Endodermal cell (in vitro differentiated cells): ENCODE measurements at regions not wholly inside any gene's neighbourhood (a gene's known extent, or its start where the extent isn't known, plus 50 kb on each side); places are given as distances from the start of the nearest gene placed in this dataset.
A peak's percentile ranks its signal among the peaks of the same experiment; 100 is the strongest.

Experiments
- DNase-seq: peaks from one replicate; pipeline ENCODE4 v3.0.0-alpha.2; 2017
- H3K27ac ChIP-seq: 2 replicates; pipeline ENCODE4 v1.5.1; 2013; ENCODE audit warnings: mild to moderate bottlenecking, low read depth, low read length, moderate library complexity
- H3K27me3 ChIP-seq: 2 replicates; pipeline ENCODE4 v1.6.1; 2013; ENCODE audit warnings: mild to moderate bottlenecking, low read length, moderate library complexity; ENCODE audit not compliant: insufficient read depth, control insufficient read depth, poor library complexity, severe bottlenecking
- H3K36me3 ChIP-seq: 2 replicates; pipeline ENCODE4 v1.7.0; 2013; ENCODE audit warnings: mild to moderate bottlenecking, low read length, moderate library complexity; ENCODE audit not compliant: control insufficient read depth, insufficient read depth
- H3K4me1 ChIP-seq: one replicate; pipeline ENCODE4 v1.7.0; 2013; ENCODE audit warnings: low read length; ENCODE audit not compliant: control insufficient read depth, insufficient read depth
- H3K4me3 ChIP-seq: 2 replicates; pipeline ENCODE4 v1.5.1; 2013; ENCODE audit warnings: mild to moderate bottlenecking, low read length, moderate library complexity
- H3K9ac ChIP-seq: 2 replicates; pipeline ENCODE4 v1.6.1; 2013; ENCODE audit warnings: mild to moderate bottlenecking, low read length, moderate library complexity; ENCODE audit not compliant: poor library complexity, severe bottlenecking; ENCODE audit errors: extremely low read depth
- H3K9me3 ChIP-seq: 2 replicates; pipeline ENCODE4 v1.6.1; 2013; ENCODE audit warnings: mild to moderate bottlenecking, low read length, moderate library complexity; ENCODE audit not compliant: control insufficient read depth
- H3K27ac Mint-ChIP-seq: 2 replicates; pipeline ENCODE4 v1.8.0; 2020; ENCODE audit warnings: mixed read lengths
- H3K27me3 Mint-ChIP-seq: 2 replicates; pipeline ENCODE4 v1.8.0; 2021; ENCODE audit warnings: mild to moderate bottlenecking, mixed read lengths; ENCODE audit not compliant: insufficient read depth
- H3K36me3 Mint-ChIP-seq: 2 replicates; pipeline ENCODE4 v1.8.0; 2020; ENCODE audit warnings: low read depth, mixed read lengths
- H3K4me1 Mint-ChIP-seq: 2 replicates; pipeline ENCODE4 v1.8.0; 2020; ENCODE audit warnings: mixed read lengths
- H3K4me3 Mint-ChIP-seq: 2 replicates; pipeline ENCODE4 v1.8.0; 2020; ENCODE audit warnings: mild to moderate bottlenecking, moderate library complexity, mixed read lengths
- H3K9me3 Mint-ChIP-seq: 2 replicates; pipeline ENCODE4 v1.8.0; 2020; ENCODE audit warnings: mild to moderate bottlenecking, mixed read lengths
- WGBS, 2 experiments: methylation state at CpG; one replicate each; pipeline versions ENCODE4 v1.1.5 to v1.1.7; 2013; ENCODE audit warnings: missing lambda C conversion rate in 2 of 2, mixed read lengths in 1 of 2; ENCODE audit not compliant: insufficient coverage in 1 of 2, insufficient read length in 1 of 2; 5-methylcytosine and 5-hydroxymethylcytosine counted together
- TF ChIP-seq, protein P1 (sequence below): fragments of 200-600 bp; sonication (generic); conservative IDR thresholded peaks from 2 replicates; pipeline ENCODE4 v1.5.0; 2021; ENCODE audit warnings: antibody characterized with exemption, mild to moderate bottlenecking

DNA sequence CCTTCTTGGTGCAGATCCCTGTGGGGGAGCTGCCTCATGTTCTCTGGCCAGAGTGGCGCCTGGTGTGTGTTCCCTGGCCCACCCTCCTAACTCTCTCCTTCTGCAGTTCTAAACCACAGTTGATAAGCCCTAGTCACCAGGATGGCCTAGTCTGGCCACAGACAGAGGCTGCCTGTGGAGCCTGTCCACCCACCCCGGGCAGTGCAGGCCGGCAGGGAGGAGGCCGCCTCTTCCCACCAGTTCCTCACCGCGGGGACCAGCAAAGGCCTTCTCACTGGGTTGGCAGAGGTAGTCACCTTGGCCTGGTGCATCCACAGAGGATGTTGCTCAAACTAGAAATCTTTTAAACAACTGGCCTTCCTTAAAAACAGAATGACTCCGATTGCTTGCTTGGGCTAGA, 276.4 kb upstream of the TTC14 start:
- 93% methylated on average over 7 of the region's 7 CpGs; no CpG with 5 or more reads in 1 of the 2 experiments for WGBS, 2 experiments
- H3K27me3 Mint-ChIP-seq, result no peaks in the 10 kb centered on the region
- TF ChIP-seq, protein P1, sequence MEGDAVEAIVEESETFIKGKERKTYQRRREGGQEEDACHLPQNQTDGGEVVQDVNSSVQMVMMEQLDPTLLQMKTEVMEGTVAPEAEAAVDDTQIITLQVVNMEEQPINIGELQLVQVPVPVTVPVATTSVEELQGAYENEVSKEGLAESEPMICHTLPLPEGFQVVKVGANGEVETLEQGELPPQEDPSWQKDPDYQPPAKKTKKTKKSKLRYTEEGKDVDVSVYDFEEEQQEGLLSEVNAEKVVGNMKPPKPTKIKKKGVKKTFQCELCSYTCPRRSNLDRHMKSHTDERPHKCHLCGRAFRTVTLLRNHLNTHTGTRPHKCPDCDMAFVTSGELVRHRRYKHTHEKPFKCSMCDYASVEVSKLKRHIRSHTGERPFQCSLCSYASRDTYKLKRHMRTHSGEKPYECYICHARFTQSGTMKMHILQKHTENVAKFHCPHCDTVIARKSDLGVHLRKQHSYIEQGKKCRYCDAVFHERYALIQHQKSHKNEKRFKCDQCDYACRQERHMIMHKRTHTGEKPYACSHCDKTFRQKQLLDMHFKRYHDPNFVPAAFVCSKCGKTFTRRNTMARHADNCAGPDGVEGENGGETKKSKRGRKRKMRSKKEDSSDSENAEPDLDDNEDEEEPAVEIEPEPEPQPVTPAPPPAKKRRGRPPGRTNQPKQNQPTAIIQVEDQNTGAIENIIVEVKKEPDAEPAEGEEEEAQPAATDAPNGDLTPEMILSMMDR, result no peak
- Histone ChIP-seq H3K27ac (no peak overlapping the region), H3K4me1 (peaks cover 11% of the 10 kb centered on the region), H3K36me3 (no peaks in the 10 kb centered on the region), H3K9ac (no peak overlapping the region), H3K4me3 (no peak overlapping the region), H3K27me3 (no peaks in the 10 kb centered on the region), H3K9me3 (no peaks in the 10 kb centered on the region)
- DNase-seq, result no peak
- H3K9me3 Mint-ChIP-seq, result no peaks in the 10 kb centered on the region
- H3K36me3 Mint-ChIP-seq, result no peaks in the 10 kb centered on the region
- no peak overlapping the region for H3K27ac Mint-ChIP-seq
- H3K4me3 Mint-ChIP-seq, result no peak overlapping the region
- H3K4me1 Mint-ChIP-seq, result peaks cover 22% of the 10 kb centered on the region

DNA sequence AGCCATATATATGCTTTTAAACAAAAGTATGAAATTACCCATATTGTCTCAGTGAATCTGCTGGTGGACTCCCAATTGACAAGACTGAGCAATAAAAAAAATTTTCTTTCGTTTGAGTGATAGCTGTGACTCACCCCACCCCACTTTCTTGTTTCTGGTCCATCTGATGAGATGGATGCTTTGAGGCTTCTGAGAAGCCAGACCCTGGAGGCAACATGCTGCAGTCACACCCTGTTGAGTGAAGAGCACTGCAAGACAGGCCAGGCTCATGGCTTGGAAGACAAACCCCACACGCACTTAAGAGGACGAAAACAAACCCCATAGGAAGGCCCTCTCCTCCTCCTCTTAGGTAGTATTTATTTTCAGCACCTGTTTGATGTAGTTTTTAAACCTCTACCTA, 276.0 kb upstream of the TTC14 start:
- no peak overlapping the region for H3K4me3 Mint-ChIP-seq
- peaks cover 22% of the 10 kb centered on the region for H3K4me1 Mint-ChIP-seq
- WGBS, 2 experiments, result 80 to 99% methylated on average over 1 to 3 of the region's 3 CpGs
- no peaks in the 10 kb centered on the region for H3K36me3 Mint-ChIP-seq
- no peak overlapping the region for H3K9ac ChIP-seq
- no peak overlapping the region for H3K4me3 ChIP-seq
- no peak overlapping the region for H3K27ac Mint-ChIP-seq
- no peaks in the 10 kb centered on the region for H3K9me3 Mint-ChIP-seq
- H3K27me3 Mint-ChIP-seq, result no peaks in the 10 kb centered on the region
- TF ChIP-seq, protein P1, result peak; percentile 41
- no peaks in the 10 kb centered on the region for H3K9me3 ChIP-seq
- DNase-seq, result no peak
- H3K27ac ChIP-seq, result no peak overlapping the region
- H3K36me3 ChIP-seq, result no peaks in the 10 kb centered on the region
- H3K27me3 ChIP-seq, result no peaks in the 10 kb centered on the region
- peaks cover 15% of the 10 kb centered on the region for H3K4me1 ChIP-seq

DNA sequence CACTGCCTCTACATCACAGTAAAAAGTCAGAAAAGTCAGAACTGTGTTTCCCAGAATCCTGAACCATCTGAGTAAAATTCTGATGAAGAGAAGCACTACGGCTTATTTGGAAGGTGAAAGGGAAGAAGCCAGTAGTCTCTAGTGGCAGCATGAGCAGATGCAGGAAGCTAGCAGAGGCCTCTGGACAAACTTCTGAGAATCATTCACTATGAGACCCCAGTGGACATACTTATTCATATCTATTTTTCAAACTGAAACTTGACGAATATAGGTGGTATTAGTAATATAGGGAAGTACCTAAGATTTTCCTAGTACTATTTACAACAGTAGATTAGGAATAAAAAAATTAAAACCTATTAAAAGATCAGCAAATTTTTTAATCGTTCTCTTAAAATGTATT, 272.8 kb upstream of the TTC14 start:
- TF ChIP-seq, protein P1, result peak; percentile 54
- no peaks in the 10 kb centered on the region for H3K9me3 Mint-ChIP-seq
- no peak for DNase-seq
- Histone ChIP-seq H3K36me3 (no peaks in the 10 kb centered on the region), H3K27me3 (no peaks in the 10 kb centered on the region), H3K9ac (no peak overlapping the region), H3K9me3 (no peaks in the 10 kb centered on the region), H3K4me1 (peaks cover 15% of the 10 kb centered on the region), H3K4me3 (no peak overlapping the region), H3K27ac (no peak overlapping the region)
- H3K4me3 Mint-ChIP-seq, result no peak overlapping the region
- H3K27me3 Mint-ChIP-seq, result no peaks in the 10 kb centered on the region
- no peaks in the 10 kb centered on the region for H3K36me3 Mint-ChIP-seq
- H3K27ac Mint-ChIP-seq, result peak overlapping the region; percentile 50
- peaks cover 17% of the 10 kb centered on the region for H3K4me1 Mint-ChIP-seq
- WGBS, 2 experiments, result 87% methylated on average over 1 of the region's 3 CpGs; no CpG with 5 or more reads in 1 of the 2 experiments
